HepG2 (cell line): ENCODE measurements at regions not wholly inside any gene's neighbourhood (a gene's known extent, or its start where the extent isn't known, plus 50 kb on each side); places are given as distances from the start of the nearest gene placed in this dataset.

Source experiments
- ATAC-seq: fragments of 200-7000 bp; cut with Tn5 transposase; 3 replicates; pipeline ENCODE4 v1.9.1; 2020; ENCODE audit warnings: mild to moderate bottlenecking, moderate library complexity
- BruUV-seq: library from RNA; stranded (reverse); fragments of 400-500 nt; replicated peaks from 2 replicates; lab custom pipeline; 2021; lab: Mats Ljungman, UMichigan
- CTCF ChIA-PET: fragments of 300-600 bp; formaldehyde crosslinking; extraction: SDS; loops from one replicate; lab custom pipeline; 2021; ENCODE audit warnings: low total read pairs, inconsistent platforms, low intra/inter-chr PET ratio; lab: Yijun Ruan, JAX
- POLR2A ChIA-PET: fragments of 350-600 bp; sonication (Branson Sonifier 250); formaldehyde crosslinking; loops from one replicate; lab custom pipeline; 2020; ENCODE audit warnings: antibody characterized with exemption, inconsistent platforms; lab: Yijun Ruan, JAX
- DNase-seq: peaks from one replicate; pipeline ENCODE4 v3.0.0-alpha.2; 2015; ENCODE audit warnings: low spot score
- FAIRE-seq: peaks from 3 replicates; lab custom pipeline; 2011; peaks lifted over from hg19 to GRCh38; lab: Jason Lieb, UNC
- H2AFZ ChIP-seq: one replicate; pipeline ENCODE4 v1.6.1; 2011; ENCODE audit warnings: low read length, inconsistent platforms
- H3K27ac ChIP-seq: fragments of 300-600 bp; 3 replicates; pipeline ENCODE4 v1.8.0; 2011; ENCODE audit warnings: mixed run types, mild to moderate bottlenecking, mixed read lengths, low read length, inconsistent platforms; ENCODE audit not compliant: insufficient read depth; ENCODE audit errors: extremely low read length
- H3K27me3 ChIP-seq, 2 experiments: fragments of 200-600 bp in 1 of 2; 2 replicates in 1 of 2; 3 replicates in 1 of 2; pipeline versions ENCODE4 v1.6.0 to v1.8.0; 2011; ENCODE audit warnings: low read length in 2 of 2, mild to moderate bottlenecking in 2 of 2, moderate library complexity in 2 of 2, inconsistent platforms in 1 of 2; ENCODE audit not compliant: insufficient read depth in 2 of 2, control insufficient read depth in 1 of 2
- H3K36me3 ChIP-seq, 2 experiments: fragments of 200-600 bp in 1 of 2; replicated peaks in 1 of 2; 2 replicates in 1 of 2; 3 replicates in 1 of 2; pipeline versions ENCODE4 v1.5.1 to v1.8.0; 2011; ENCODE audit warnings: low read length in 2 of 2, inconsistent platforms in 1 of 2; ENCODE audit not compliant: insufficient read depth in 2 of 2, control insufficient read depth in 1 of 2
- H3K4me1 ChIP-seq: 2 replicates; pipeline ENCODE4 v1.5.1; 2012; ENCODE audit warnings: low read length, inconsistent platforms; ENCODE audit not compliant: insufficient read depth
- H3K4me2 ChIP-seq: 2 replicates; pipeline ENCODE4 v1.6.0; 2011; ENCODE audit warnings: low read depth, low read length, inconsistent platforms
- H3K4me3 ChIP-seq, 3 experiments: fragments of 200-600 bp in 1 of 3; sonication (generic), shearing (Covaris generic) in 1 of 3; replicated peaks in 1 of 3; 2 replicates each; pipeline ENCODE4 v1.5.1; 2011 to 2016; ENCODE audit warnings: low read length in 3 of 3, inconsistent platforms in 2 of 3, low read depth in 2 of 3, mild to moderate bottlenecking in 2 of 3, control low read depth in 1 of 3, mixed read lengths in 1 of 3; ENCODE audit not compliant: insufficient read depth in 1 of 3
- H3K79me2 ChIP-seq: one replicate; pipeline ENCODE4 v1.6.1; 2011; ENCODE audit warnings: low read length, inconsistent platforms; ENCODE audit not compliant: insufficient read depth
- H3K9ac ChIP-seq: 2 replicates; pipeline ENCODE4 v1.6.0; 2011; ENCODE audit warnings: mild to moderate bottlenecking, low read depth, low read length, inconsistent platforms; ENCODE audit not compliant: insufficient read depth
- H3K9me3 ChIP-seq: 2 replicates; pipeline ENCODE4 v1.5.1; 2012; ENCODE audit warnings: mild to moderate bottlenecking, low read length
- H4K20me1 ChIP-seq: 2 replicates; pipeline ENCODE4 v1.6.0; 2011; ENCODE audit warnings: inconsistent platforms, mild to moderate bottlenecking, low read length, moderate library complexity; ENCODE audit not compliant: insufficient read depth
- AKAP8 ChIP-seq: sonication (generic); formaldehyde crosslinking; IDR thresholded peaks from 2 replicates; pipeline ENCODE4 v1.5.1; 2020; ENCODE audit warnings: mild to moderate bottlenecking, missing genetic modification reagents
- HNF4A ChIP-seq: sonication (generic); formaldehyde crosslinking; IDR thresholded peaks from 2 replicates; pipeline ENCODE4 v1.4.0; 2020; ENCODE audit warnings: missing genetic modification reagents
- HNRNPH1 ChIP-seq: fragments of 200-400 bp; formaldehyde crosslinking; optimal IDR thresholded peaks from 2 replicates; pipeline ENCODE3; 2017; ENCODE audit warnings: mild to moderate bottlenecking, low read depth, low read length
- KLF6 ChIP-seq: IDR thresholded peaks from 2 replicates; pipeline ENCODE4 v1.8.0; 2016; ENCODE audit warnings: missing biosample characterization, missing genetic modification reagents
- MXI1 ChIP-seq: IDR thresholded peaks from 3 replicates; pipeline ENCODE4 v1.6.1; 2012; ENCODE audit warnings: low read depth, low read length, inconsistent platforms, borderline replicate concordance
- NR2F2 ChIP-seq: IDR thresholded peaks from 2 replicates; pipeline ENCODE4 v1.6.1; 2012; ENCODE audit warnings: low read depth, inconsistent platforms, borderline replicate concordance
- SIX1 ChIP-seq: sonication (generic); formaldehyde crosslinking; IDR thresholded peaks from 2 replicates; pipeline ENCODE4 v1.4.0; 2020; ENCODE audit warnings: missing genetic modification reagents, borderline replicate concordance
- TRIM24 ChIP-seq: sonication (generic); formaldehyde crosslinking; IDR thresholded peaks from 2 replicates; pipeline ENCODE4 v1.8.0; 2022; ENCODE audit warnings: mild to moderate bottlenecking, missing genetic modification reagents
- YEATS4 ChIP-seq: sonication (generic); formaldehyde crosslinking; IDR thresholded peaks from 2 replicates; pipeline ENCODE4 v1.4.0; 2020; ENCODE audit warnings: missing genetic modification reagents, borderline replicate concordance
- ZNF180 ChIP-seq: sonication (generic); formaldehyde crosslinking; IDR thresholded peaks from 2 replicates; pipeline ENCODE4 v1.4.0; 2020; ENCODE audit warnings: low read depth, missing genetic modification reagents, borderline replicate concordance
- ZNF335 ChIP-seq: sonication (generic); formaldehyde crosslinking; IDR thresholded peaks from 2 replicates; pipeline ENCODE4 v1.4.0; 2020; ENCODE audit warnings: missing genetic modification reagents
- ZNF547 ChIP-seq: sonication (generic); formaldehyde crosslinking; IDR thresholded peaks from 2 replicates; pipeline ENCODE4 v1.5.1; 2020; ENCODE audit warnings: mild to moderate bottlenecking, missing genetic modification reagents
- ZNF816 ChIP-seq: sonication (generic); formaldehyde crosslinking; IDR thresholded peaks from 2 replicates; pipeline ENCODE4 v1.8.0; 2022; ENCODE audit warnings: missing genetic modification reagents, mild to moderate bottlenecking, borderline replicate concordance
- WGBS: methylation state at CpG from one replicate; pipeline ENCODE4 v1.1.6; 2017; ENCODE audit warnings: low lambda C conversion rate; 5-methylcytosine and 5-hydroxymethylcytosine counted together
- in situ Hi-C: cut with HindIII; loops from 2 replicates; pipeline ENCODE4 v1.10.0; 2017; ENCODE audit warnings: low pct_unique_long_range_greater_than_20kb; ENCODE audit not compliant: extremely low pct_ligation_motif_present
- intact Hi-C: fragments of 100-400 bp; cut with micrococcal nuclease; formaldehyde crosslinking; loops from one replicate; pipeline ENCODE4 v1.10.0; 2022; ENCODE audit not compliant: unreplicated experiment
- TF ChIP-seq, protein P1 (sequence below): sonication (generic); formaldehyde crosslinking; IDR thresholded peaks from 2 replicates; pipeline ENCODE4 v1.5.0; 2020; ENCODE audit warnings: missing genetic modification reagents, mild to moderate bottlenecking, borderline replicate concordance
- TF ChIP-seq, protein P2 (sequence below): IDR thresholded peaks from 2 replicates; pipeline ENCODE4 v1.6.1; 2016; ENCODE audit warnings: missing genetic modification reagents, missing compliant biosample characterization
- TF ChIP-seq, protein P3 (sequence below): sonication (generic); formaldehyde crosslinking; IDR thresholded peaks from 2 replicates; pipeline ENCODE4 v1.4.0; 2020; ENCODE audit warnings: missing genetic modification reagents, low read depth, mild to moderate bottlenecking, borderline replicate concordance
- TF ChIP-seq, protein P4 (sequence below): sonication (generic); formaldehyde crosslinking; IDR thresholded peaks from 2 replicates; pipeline ENCODE4 v1.4.0; 2020; ENCODE audit warnings: missing genetic modification reagents

DNA sequence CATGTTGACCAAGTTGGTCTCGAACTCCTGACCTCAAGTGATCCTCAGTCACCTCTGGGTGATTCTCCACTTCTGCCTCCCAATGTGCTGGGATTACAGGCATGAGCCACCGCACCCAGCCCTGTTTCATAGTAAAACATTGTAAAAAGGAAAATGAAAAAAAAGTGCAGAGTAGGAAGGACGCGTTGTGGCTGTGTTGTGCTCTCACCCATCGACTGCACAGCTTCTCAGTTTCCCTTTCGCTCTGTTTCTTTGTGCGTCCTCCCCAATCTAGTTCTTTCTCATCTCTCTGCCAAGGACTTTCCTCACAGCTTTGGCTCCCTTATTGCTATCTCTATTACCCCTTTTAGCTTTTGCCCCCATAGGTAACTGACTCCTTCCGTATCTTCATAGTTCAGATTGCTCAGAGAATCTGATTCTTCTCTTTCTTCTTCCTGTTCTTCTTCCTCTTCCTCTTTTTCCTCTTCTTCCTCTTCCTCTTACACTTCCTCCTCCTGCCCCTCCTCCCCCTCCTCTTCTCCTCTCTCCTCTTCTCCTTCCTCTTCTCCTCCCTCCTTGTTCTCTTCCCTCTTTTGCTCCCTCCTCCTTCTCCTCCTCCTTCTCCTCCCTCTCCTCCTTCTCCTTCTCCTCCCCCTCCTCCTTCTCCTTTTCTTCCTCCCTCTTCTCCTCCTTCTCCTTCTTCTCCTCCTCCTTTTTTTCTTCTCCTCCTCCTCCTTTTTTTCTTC is 81.1 kb upstream of the VGLL4 start:
- in situ Hi-C loops (no loop called here), intact Hi-C loops (loop anchor here (5.0 kb wide), 2 partner anchors 62 to 93 kb away; no protein-coding TSS in a partner anchor)
- ChIA-PET POLR2A (no interaction called here), CTCF (no interaction called here)
- Histone ChIP-seq H3K9me3 (no peaks in the 10 kb centered on the region), H3K4me3 (no peak overlapping the region), H3K9ac (no peak overlapping the region), H3K27ac (no peak overlapping the region), H3K79me2 (no peaks in the 10 kb centered on the region), H3K36me3 (no peaks in the 10 kb centered on the region), H3K4me2 (no peak overlapping the region), H3K4me1 (peaks cover 16% of the 10 kb centered on the region), H3K27me3 (peaks cover 2 to 34% of the 10 kb centered on the region in 2 experiments; a peak in 3 of 5 replicates), H4K20me1 (no peaks in the 10 kb centered on the region), H2AFZ (no peak overlapping the region)
- ATAC-seq (no peak), DNase-seq (no peak), FAIRE-seq (no peak)
- WGBS: 61% methylated on average over 8 of the region's 8 CpGs
- TF ChIP-seq ZNF335 (CRISPR knock-in tag): no peak
- TF ChIP-seq, protein P1, sequence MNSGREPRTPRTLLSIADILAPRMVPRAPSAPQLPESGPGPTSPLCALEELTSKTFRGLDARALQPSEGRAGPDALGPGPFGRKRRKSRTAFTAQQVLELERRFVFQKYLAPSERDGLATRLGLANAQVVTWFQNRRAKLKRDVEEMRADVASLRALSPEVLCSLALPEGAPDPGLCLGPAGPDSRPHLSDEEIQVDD (CRISPR knock-in tag): no peak
- TF ChIP-seq TRIM24: no peak
- TF ChIP-seq NR2F2: no peak
- no peak for TF ChIP-seq KLF6 (CRISPR knock-in tag)
- TF ChIP-seq, protein P2, sequence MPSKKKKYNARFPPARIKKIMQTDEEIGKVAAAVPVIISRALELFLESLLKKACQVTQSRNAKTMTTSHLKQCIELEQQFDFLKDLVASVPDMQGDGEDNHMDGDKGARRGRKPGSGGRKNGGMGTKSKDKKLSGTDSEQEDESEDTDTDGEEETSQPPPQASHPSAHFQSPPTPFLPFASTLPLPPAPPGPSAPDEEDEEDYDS (CRISPR knock-in tag): no peak
- TF ChIP-seq ZNF180 (CRISPR knock-in tag): no peak
- TF ChIP-seq, protein P3, sequence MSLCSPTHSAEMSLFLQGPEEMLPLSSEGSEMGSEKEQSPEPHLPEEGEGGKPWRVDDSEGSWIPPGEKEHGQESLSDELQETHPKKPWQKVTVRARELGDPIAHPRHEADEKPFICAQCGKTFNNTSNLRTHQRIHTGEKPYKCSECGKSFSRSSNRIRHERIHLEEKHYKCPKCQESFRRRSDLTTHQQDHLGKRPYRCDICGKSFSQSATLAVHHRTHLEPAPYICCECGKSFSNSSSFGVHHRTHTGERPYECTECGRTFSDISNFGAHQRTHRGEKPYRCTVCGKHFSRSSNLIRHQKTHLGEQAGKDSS (CRISPR knock-in tag): no peak
- TF ChIP-seq, protein P4, sequence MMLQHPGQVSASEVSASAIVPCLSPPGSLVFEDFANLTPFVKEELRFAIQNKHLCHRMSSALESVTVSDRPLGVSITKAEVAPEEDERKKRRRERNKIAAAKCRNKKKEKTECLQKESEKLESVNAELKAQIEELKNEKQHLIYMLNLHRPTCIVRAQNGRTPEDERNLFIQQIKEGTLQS (CRISPR knock-in tag): no peak
- no peak for TF ChIP-seq YEATS4 (CRISPR knock-in tag)
- no peak for TF ChIP-seq MXI1
- no peak for TF ChIP-seq ZNF547 (CRISPR knock-in tag)
- no peak for TF ChIP-seq HNRNPH1
- TF ChIP-seq HNF4A (CRISPR knock-in tag): no peak
- no peak for TF ChIP-seq ZNF816 (CRISPR knock-in tag)
- TF ChIP-seq SIX1 (CRISPR knock-in tag): no peak
- TF ChIP-seq AKAP8: no peak
- BruUV-seq: no TSS peak
